K562 (cell line): ENCODE measurements at regions not wholly inside any gene's neighbourhood (a gene's known extent, or its start where the extent isn't known, plus 50 kb on each side); places are given as distances from the start of the nearest gene placed in this dataset.
A peak's percentile ranks its signal among the peaks of the same experiment; 100 is the strongest.

Source experiments
- ATAC-seq: fragments of 200-7000 bp; cut with Tn5 transposase; 3 replicates; pipeline ENCODE4 v1.9.1; 2020; ENCODE audit warnings: moderate library complexity
- BruUV-seq: library from RNA; stranded (reverse); fragments of 400-500 nt; replicated peaks from 2 replicates; lab custom pipeline; 2021; lab: Mats Ljungman, UMichigan
- CTCF ChIA-PET: fragments of 300-600 bp; formaldehyde crosslinking; extraction: SDS; loops from one replicate; lab custom pipeline; 2021; ENCODE audit warnings: low intra/inter-chr PET ratio; lab: Yijun Ruan, JAX
- POLR2A ChIA-PET: fragments of 300-600, 350-650 bp; sonication (Branson Sonifier 250); formaldehyde crosslinking; extraction: SDS; loops from one replicate; lab custom pipeline; 2021; ENCODE audit warnings: antibody characterized with exemption, inconsistent platforms; lab: Yijun Ruan, JAX
- DNase-seq, 4 experiments: peaks; one replicate each; pipeline versions ENCODE4 v3.0.0 to v3.0.0-alpha.2; 2011 to 2018; ENCODE audit warnings: low spot score in 3 of 4, mixed read lengths in 3 of 4; ENCODE audit errors: extremely low read depth in 1 of 4
- FAIRE-seq: peaks from 2 replicates; lab custom pipeline; 2011; peaks lifted over from hg19 to GRCh38; lab: Jason Lieb, UNC
- H2AFZ ChIP-seq: 2 replicates; pipeline ENCODE4 v1.6.0; 2011; ENCODE audit warnings: low read depth, low read length, control low read depth, inconsistent platforms
- H3K27ac ChIP-seq: fragments of 200-600 bp; 3 replicates; pipeline ENCODE4 v1.8.0; 2011; ENCODE audit warnings: low read depth, mild to moderate bottlenecking, control low read depth, inconsistent platforms, low read length, moderate library complexity, mixed read lengths; ENCODE audit errors: extremely low read depth
- H3K27me3 ChIP-seq, 2 experiments: fragments of 300-600 bp in 1 of 2; 2 replicates in 1 of 2; 3 replicates in 1 of 2; pipeline versions ENCODE4 v1.6.0 to v1.8.0; 2011; ENCODE audit warnings: inconsistent platforms in 2 of 2, low read length in 2 of 2, mild to moderate bottlenecking in 1 of 2, mixed read lengths in 1 of 2, moderate library complexity in 1 of 2; ENCODE audit not compliant: control insufficient read depth in 2 of 2, insufficient read depth in 2 of 2
- H3K36me3 ChIP-seq: fragments of 300-600 bp; 3 replicates; pipeline ENCODE4 v1.8.0; 2011; ENCODE audit warnings: mild to moderate bottlenecking, low read length, inconsistent platforms; ENCODE audit not compliant: control insufficient read depth, insufficient read depth
- H3K4me1 ChIP-seq, 2 experiments: fragments of 200-600 bp in 1 of 2; replicated peaks in 1 of 2; 2 replicates in 1 of 2; 3 replicates in 1 of 2; pipeline versions ENCODE4 v1.5.1 to v1.8.0; 2011; ENCODE audit warnings: inconsistent platforms in 2 of 2, low read length in 2 of 2, mild to moderate bottlenecking in 1 of 2, mixed read lengths in 1 of 2, moderate library complexity in 1 of 2; ENCODE audit not compliant: control insufficient read depth in 2 of 2, insufficient read depth in 2 of 2
- H3K4me2 ChIP-seq: 2 replicates; pipeline ENCODE4 v1.6.1; 2011; ENCODE audit warnings: low read length, control low read depth, inconsistent platforms, mixed read lengths; ENCODE audit not compliant: insufficient read depth
- H3K4me3 ChIP-seq: fragments of 200-600 bp; sonication (generic), shearing (Covaris generic); 2 replicates; pipeline ENCODE4 v1.5.1; 2016; ENCODE audit warnings: control low read depth, inconsistent platforms
- H3K79me2 ChIP-seq: fragments of 200-600 bp; 3 replicates; pipeline ENCODE4 v1.8.0; 2011; ENCODE audit warnings: low read length, inconsistent platforms; ENCODE audit not compliant: control insufficient read depth, insufficient read depth
- H3K9ac ChIP-seq, 2 experiments: 2 replicates each; pipeline versions ENCODE4 v1.6.0 to v1.6.1; 2011; ENCODE audit warnings: low read depth in 2 of 2, low read length in 2 of 2, control low read depth in 1 of 2, inconsistent platforms in 1 of 2, mild to moderate bottlenecking in 1 of 2, mixed read lengths in 1 of 2; ENCODE audit not compliant: insufficient read depth in 1 of 2
- H3K9me1 ChIP-seq: one replicate; pipeline ENCODE4 v1.6.0; 2011; ENCODE audit warnings: inconsistent platforms, mild to moderate bottlenecking, low read length, moderate library complexity; ENCODE audit not compliant: control insufficient read depth, insufficient read depth
- H3K9me3 ChIP-seq: replicated peaks from 2 replicates; pipeline ENCODE4 v1.5.1; 2011; ENCODE audit warnings: low read depth, low read length, inconsistent platforms; ENCODE audit not compliant: control insufficient read depth, insufficient read depth
- H4K20me1 ChIP-seq: replicated peaks from 2 replicates; pipeline ENCODE4 v1.6.1; 2011; ENCODE audit warnings: low read length, inconsistent platforms, mixed read lengths; ENCODE audit not compliant: control insufficient read depth, insufficient read depth
- BACH1 ChIP-seq: fragments of 200-800 bp; sonication (Bioruptor generic); IDR thresholded peaks from 2 replicates; pipeline ENCODE4 v1.6.1; 2016; ENCODE audit warnings: missing genetic modification characterization, missing compliant biosample characterization
- FOXA3 ChIP-seq, 2 experiments: fragments of 450-650 bp in 1 of 2; sonication (generic) in 1 of 2; formaldehyde crosslinking; IDR thresholded peaks in 1 of 2; conservative IDR thresholded peaks in 1 of 2; 2 replicates each; pipeline versions ENCODE4 v1.4.0 to v1.8.0; 2020 to 2022; ENCODE audit warnings: mild to moderate bottlenecking in 2 of 2, missing genetic modification reagents in 1 of 2
- GATA2 ChIP-seq: sonication (generic); formaldehyde crosslinking; IDR thresholded peaks from 2 replicates; pipeline ENCODE4 v1.4.0; 2020; ENCODE audit warnings: mild to moderate bottlenecking, missing genetic modification reagents
- GATAD2A ChIP-seq: fragments of 450-650 bp; IDR thresholded peaks from 2 replicates; pipeline ENCODE4 v1.6.1; 2017
- NFE2 ChIP-seq: IDR thresholded peaks from 2 replicates; pipeline ENCODE4 v1.6.1; 2014; ENCODE audit warnings: antibody characterized with exemption, low read depth
- NFIC ChIP-seq: fragments of 450-650 bp; IDR thresholded peaks from 2 replicates; pipeline ENCODE4 v1.6.1; 2017; ENCODE audit warnings: mild to moderate bottlenecking, inconsistent platforms
- NR4A1 ChIP-seq, 2 experiments: fragments of 250-450 bp in 1 of 2; fragments of 450-650 bp in 1 of 2; sonication (Bioruptor Pico) in 1 of 2; IDR thresholded peaks; 2 replicates each; pipeline versions ENCODE4 v1.4.0 to v1.6.1; 2016 to 2020; ENCODE audit warnings: mild to moderate bottlenecking in 2 of 2, missing compliant biosample characterization in 1 of 2, missing genetic modification characterization in 1 of 2, moderate library complexity in 1 of 2
- PHF21A ChIP-seq: fragments of 450-650 bp; IDR thresholded peaks from 2 replicates; pipeline ENCODE4 v1.6.1; 2017; ENCODE audit warnings: low read depth, borderline replicate concordance
- POLR2B ChIP-seq: fragments of 450-650 bp; IDR thresholded peaks from 2 replicates; pipeline ENCODE4 v1.6.1; 2018; ENCODE audit warnings: low read depth; ENCODE audit not compliant: partially characterized antibody
- whole genome bisulfite sequencing: fragments of 100-300 bp; shearing (Covaris generic); methylation state at CpG from one replicate; pipeline ENCODE4 v1.1.6; 2016; ENCODE audit warnings: low coverage, mixed read lengths; ENCODE audit not compliant: insufficient coverage; ENCODE audit errors: missing lambda C conversion rate; 5-methylcytosine and 5-hydroxymethylcytosine counted together
- in situ Hi-C: fragments of 300-500 bp; cut with MboI; formaldehyde crosslinking; loops from 4 replicates; pipeline ENCODE4 v1.15.0; 2018; ENCODE audit warnings: inconsistent platforms, mixed read lengths
- intact Hi-C: fragments of 100-400 bp; cut with micrococcal nuclease; formaldehyde crosslinking; loops from 2 replicates; pipeline ENCODE4 v1.14.2; 2022

DNA sequence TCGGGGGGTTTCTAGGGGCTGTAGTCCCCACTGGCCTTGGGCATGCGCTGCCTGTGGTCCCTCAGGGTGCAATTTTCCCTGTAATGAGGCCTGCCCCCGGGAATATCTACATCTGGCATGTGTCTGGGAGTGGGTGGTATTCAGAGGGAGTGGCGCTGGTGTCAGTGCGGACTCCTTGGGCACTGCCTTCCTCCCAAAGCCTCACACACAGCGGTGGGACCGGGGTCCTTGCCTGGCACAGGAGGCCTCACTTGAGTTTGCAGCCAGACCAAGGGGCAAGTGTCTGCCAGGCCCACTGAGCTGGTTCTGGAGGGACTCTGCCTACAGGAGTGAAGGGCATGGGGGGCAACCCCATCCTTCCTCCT is 53.5 kb upstream of the PCSK6 start:
- no peaks in the 10 kb centered on the region for H4K20me1 ChIP-seq
- no peaks in the 10 kb centered on the region for H3K4me1 ChIP-seq
- no peaks in the 10 kb centered on the region for H3K79me2 ChIP-seq
- H2AFZ ChIP-seq, result no peak overlapping the region
- H3K27me3 ChIP-seq, result peaks cover 41 to 51% of the 10 kb centered on the region in 2 experiments
- BruUV-seq, result no TSS peak
- H3K27ac ChIP-seq, result no peak overlapping the region
- DNase-seq (no peak), FAIRE-seq (no peak), ATAC-seq (no peak)
- H3K9ac ChIP-seq, result no peak overlapping the region
- CTCF ChIA-PET, result no interaction called here
- no peak overlapping the region for H3K4me3 ChIP-seq
- in situ Hi-C loops (no loop called here), intact Hi-C loops (no loop called here)
- POLR2A ChIA-PET, result no interaction called here
- H3K36me3 ChIP-seq, result no peaks in the 10 kb centered on the region
- H3K4me2 ChIP-seq, result no peak overlapping the region
- WGBS, result 0% methylated on average over 7 of the region's 7 CpGs
- H3K9me3 ChIP-seq, result no peaks in the 10 kb centered on the region
- no peaks in the 10 kb centered on the region for H3K9me1 ChIP-seq
- TF ChIP-seq NFIC, result no peak
- TF ChIP-seq PHF21A, result no peak
- no peak for TF ChIP-seq BACH1 (tag)

DNA sequence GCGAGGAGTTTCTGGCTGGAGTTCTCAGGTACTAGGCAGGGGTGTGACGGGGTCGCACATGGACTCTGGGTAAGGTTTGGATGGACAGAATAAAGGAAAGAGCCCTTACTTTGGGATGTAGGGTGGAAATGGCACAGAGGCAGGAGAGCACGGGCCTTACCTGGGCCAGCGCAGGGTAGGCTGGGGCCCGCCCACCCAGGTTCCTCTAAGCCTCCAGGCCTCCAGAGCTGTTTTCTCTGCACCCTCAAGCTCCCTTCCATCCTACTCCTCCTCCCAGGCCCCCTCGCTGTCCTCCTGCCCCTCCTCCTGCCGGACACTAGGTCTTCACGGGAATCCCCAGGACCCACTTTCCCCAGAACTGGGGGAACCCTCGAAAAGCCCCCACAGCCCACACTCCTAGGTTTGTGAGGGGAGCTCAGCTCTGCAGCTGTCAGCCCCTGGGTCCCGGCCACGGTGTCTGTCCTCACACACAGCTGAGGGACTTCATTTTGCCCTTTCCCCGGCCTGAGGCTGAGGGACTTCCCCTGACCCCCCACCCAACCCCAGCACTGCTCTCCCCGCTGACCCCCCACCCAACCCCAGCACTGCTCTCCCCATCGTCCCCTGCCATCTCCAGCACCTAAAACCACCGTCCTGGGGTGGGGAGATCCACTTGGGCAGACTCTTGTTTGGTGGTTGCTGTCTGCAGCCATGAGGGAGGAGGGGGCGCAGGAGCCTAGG is 53.0 kb upstream of the PCSK6 start:
- H3K9ac ChIP-seq, result no peak overlapping the region
- H3K9me1 ChIP-seq, result no peaks in the 10 kb centered on the region
- intact Hi-C loops, result no loop called here
- ChIA-PET POLR2A (interaction anchor here (0.6 kb wide), 1 partner anchor 39 kb away, joined by 4 read pairs; no protein-coding TSS in a partner anchor), CTCF (no interaction called here)
- ATAC-seq (0 out of 3 replicates have a peak, but pooled peaks have one; percentile 24), DNase-seq (no peak), FAIRE-seq (no peak)
- no peak overlapping the region for H3K4me2 ChIP-seq
- no TSS peak for BruUV-seq
- no peak overlapping the region for H3K4me3 ChIP-seq
- no peaks in the 10 kb centered on the region for H3K4me1 ChIP-seq
- no peaks in the 10 kb centered on the region for H3K9me3 ChIP-seq
- no peak overlapping the region for H3K27ac ChIP-seq
- H2AFZ ChIP-seq, result no peak overlapping the region
- peaks cover 41 to 52% of the 10 kb centered on the region in 2 experiments for H3K27me3 ChIP-seq
- no peaks in the 10 kb centered on the region for H3K79me2 ChIP-seq
- in situ Hi-C loops, result no loop called here
- H4K20me1 ChIP-seq, result no peaks in the 10 kb centered on the region
- 0% methylated on average over 12 of the region's 17 CpGs for WGBS
- H3K36me3 ChIP-seq, result no peaks in the 10 kb centered on the region
- TF ChIP-seq GATAD2A (no peak), FOXA3 (CRISPR knock-in tag; conservative IDR thresholded peaks at IDR 0.05 in 1 of 2, IDR thresholded peaks at IDR 0.05 in 1 of 2) (no peak), POLR2B (no peak), NFE2 (no peak), GATA2 (CRISPR knock-in tag) (no peak), NR4A1 (CRISPR knock-in tag; IDR thresholded peaks at IDR 0.05) (no peak), NR4A1 (tag; IDR thresholded peaks at IDR 0.05) (no peak)
